ENCODE measurements at regions not wholly inside any gene's neighbourhood (a gene's known extent, or its start where the extent isn't known, plus 50 kb on each side); places are given as distances from the start of the nearest gene placed in this dataset.
"Not testable (repeated sequence)": the region's sequence is repeated elsewhere in the genome, so short reads cannot be mapped to it uniquely, and the experiment has no call there.

DNA sequence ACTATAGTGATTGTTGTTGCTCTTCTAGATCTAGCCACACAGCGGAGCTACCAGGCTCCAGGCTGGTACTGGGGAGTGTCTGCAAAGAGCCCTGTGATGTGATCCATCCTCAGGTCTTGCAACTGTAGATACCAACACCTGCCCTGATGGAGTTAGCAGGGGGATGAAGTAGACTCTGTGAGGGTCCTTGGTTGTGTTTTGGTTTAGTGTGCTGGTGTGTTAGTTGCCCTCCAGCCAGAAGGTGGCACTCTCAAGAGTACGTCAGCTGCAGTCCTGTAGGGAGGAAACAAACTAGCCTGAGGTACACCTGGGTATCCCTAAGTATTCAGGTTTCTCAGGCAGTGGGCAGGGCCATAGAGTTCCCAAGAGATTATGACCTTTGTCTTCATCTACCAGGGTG, 81.2 kb upstream of the TMPRSS2 start:
- no peak for DNase-seq (ENCODE audit: low spot score)

DNA sequence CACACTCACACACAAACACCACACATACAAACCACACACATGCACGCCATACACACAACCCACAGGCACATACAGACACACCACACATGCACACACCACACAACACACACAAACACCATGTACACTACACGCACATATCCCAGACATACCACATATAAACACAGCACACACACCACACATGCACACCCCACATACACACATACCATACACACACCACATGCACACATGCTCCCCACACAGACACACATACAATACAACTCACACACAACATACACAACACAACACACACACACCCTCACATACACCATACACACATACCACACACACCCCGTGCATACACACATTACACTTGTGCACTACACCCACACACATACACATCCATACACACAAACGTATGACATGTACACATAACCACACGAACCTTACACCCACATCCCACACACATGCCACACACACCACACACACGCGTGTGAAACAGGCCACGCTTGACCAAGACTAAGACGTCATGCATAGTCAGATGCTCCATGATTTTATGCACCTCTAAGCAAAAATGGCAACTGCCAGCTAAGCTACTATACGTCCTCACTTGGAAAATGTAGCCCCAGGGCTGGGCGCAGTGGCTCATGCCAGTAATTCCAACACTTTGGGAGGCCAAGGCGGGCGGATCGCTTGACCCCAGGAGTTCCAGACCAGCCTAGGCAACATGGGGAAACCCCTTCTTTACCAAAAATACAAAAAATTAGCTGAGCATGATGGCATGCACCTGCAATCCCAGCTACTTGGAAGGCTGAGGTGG, 77.4 kb upstream of the TMPRSS2 start:
- DNase-seq (ENCODE audit: low spot score): no peak

DNA sequence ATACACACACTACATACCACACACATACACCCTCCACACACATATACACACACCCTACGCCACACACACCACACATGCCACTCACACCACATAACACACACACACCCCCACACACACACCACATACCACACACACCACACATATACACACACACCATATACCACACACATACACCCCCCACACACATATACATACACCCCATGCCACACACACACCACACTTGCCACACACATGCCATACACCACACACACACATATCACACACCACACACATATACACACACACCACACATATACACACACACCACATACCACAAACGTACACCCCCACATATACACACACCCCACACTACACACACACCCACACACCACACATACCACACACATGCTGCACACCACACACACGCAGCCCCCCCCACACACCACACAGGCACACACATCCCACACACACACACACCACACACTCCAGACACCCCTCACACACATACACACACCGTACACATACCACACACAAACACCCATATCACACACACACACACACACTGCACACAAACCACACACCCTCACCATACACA, 76.7 kb upstream of the TMPRSS2 start:
- no peak for DNase-seq (ENCODE audit: low spot score)

DNA sequence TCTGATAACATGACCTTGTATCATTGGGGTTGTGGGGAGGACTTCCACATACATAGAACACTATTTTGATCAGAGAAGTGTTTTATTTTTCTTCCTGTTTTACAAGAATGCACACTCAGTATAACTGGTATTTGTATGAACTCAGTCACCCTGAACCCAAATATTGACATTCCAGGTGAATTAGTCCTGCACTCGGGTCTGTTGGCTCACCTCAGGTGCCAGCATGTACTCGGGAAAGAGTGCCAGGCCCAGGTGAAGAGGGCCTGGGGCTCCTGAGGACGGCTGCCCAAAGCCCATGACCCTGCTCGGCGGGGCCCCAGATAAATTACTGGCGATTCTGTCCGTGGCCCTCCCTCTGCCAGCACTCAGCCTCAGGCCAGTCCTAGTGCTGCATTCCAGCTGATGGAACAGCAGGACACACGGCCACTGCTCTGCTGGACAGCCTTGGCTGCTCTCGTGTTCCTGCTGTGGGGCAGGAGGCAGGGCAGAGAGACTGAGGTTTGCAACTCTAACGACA, 75.4 kb upstream of the TMPRSS2 start:
- DNase-seq (ENCODE audit: low spot score): no peak

DNA sequence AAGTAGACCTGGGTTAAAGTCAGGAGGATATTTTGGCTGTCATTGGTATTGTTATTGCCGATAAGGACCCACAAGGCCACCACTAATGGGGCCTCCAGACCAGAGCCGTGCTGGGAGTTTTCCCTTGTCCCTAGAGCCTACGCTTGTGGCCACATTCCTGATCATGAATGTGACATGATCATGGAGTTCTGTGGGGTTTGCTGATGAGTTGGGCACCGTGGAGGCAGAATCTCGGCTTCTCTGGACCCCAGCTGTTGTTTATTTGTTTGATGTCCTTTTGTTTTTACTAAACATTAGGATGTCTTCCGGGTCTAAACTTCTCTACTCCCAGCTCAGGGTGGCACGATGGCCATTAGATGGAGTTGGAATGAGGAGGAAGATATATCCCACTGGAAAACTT, 74.9 kb upstream of the TMPRSS2 start:
- DNase-seq (ENCODE audit: low spot score): no peak

DNA sequence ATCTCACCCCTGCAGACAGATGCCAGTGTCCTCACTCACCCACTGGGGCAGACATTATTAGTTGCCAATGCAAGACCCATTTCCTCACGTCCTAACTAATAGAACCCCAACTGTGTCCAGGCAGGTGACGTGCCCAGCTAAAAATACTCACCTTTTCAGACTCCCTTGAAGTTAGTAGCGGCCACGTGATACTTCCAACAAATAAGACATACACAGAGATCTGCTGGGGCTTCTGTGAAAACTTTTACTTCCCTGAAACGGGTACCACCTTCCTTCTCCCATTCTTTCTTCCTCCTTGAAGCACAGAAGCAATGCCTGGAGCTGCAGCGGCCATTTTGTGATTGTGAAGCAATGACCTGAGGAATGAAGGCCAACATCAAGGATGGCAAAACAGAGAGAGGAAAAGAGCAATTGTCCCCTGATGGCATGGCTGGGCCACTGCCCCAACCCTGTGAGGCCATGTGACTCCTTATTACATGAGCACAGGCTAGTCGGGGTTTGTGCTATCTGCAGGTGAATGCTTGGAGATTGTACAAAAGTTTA, 74.4 kb upstream of the TMPRSS2 start:
- no peak for DNase-seq (ENCODE audit: low spot score)

DNA sequence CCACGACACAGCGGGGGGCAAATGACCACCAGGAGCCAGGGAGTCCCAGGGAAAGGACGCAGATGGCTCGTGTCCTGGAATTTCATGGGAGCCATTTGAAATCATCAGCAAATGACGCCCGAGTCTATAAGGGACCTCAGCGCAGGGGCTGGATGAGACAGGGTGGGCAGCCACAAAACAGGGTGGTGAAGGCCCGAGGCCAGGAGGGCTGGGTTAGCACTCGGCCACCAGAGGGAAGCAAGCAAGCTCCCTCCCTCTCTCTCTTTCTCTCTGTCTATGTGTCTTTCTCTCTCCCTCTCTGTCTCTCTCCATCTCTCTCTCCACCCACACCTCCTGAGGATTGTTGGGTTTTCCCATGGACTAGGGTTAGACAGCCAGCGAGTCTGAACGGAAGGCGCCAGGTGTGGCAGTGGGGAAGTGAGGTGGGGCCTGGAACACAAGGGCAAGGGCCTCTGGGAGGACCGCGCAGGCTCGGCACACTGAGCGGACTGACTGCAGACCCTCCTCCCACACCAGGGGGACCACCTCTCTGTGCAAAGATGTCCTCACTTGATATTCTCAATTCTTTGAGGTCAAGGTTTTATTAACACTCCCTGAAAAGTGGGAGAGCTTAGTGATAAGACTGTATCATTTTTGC, 73.8 kb upstream of the TMPRSS2 start:
- DNase-seq (ENCODE audit: low spot score): no peak

DNA sequence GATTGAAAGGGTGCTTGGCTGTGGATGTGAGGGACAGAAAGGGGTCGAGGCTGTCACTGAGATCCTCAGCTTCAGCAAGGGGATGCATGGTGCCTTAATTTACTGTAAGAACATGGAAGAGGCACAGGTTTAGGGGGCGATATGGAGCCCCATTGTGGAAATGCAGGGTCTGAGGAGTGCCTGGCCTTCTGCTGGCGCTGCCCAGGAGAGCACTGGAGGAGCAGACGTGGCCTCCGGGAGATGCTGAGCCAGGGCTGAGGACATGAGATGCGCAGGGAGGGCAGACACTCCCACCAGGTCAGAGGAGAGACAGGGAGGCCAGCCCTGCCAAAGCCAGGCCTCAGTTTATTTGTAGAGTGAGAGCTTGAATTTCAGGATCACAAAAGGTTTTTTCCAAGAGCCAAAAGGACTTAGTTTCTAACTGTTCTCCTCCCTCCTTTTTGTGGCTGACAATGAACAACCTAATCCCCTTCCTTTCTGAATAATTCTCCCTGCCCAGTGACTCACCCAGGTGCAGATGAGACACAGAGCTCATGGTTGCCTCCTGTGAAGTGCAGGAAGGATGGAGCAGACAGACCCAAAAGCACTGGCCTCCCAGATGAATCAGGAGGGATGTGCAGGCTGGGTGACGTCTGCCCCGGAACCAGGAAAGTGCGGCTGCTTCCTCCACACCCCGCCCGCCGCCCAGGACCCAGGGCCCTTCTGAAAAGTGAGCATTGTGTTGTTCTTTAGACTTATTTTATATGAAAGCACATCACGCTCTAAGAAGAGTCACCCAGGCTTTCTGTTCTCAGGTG, 73.0 kb upstream of the TMPRSS2 start:
- no peak for DNase-seq (ENCODE audit: low spot score)

DNA sequence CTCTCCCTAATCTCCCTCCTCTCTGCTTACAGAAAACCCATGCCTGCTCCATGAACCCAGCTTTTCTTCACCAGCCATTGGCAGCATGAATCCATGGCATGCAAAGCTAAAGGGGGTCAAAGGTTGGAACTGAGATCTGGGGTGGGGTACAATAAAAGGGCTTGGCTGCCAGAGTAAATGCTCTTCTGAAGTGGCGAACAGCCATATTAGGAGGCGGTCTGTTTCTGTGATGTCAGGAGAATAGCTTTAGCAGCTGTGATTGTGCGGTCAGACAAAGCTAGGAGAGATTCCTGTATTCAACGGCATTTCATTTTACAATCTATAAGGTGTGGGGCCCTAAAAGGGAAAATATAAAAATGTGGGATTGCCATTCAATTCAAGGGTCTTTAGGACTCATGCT, 71.7 kb upstream of the TMPRSS2 start:
- no peak for DNase-seq (ENCODE audit: low spot score)

DNA sequence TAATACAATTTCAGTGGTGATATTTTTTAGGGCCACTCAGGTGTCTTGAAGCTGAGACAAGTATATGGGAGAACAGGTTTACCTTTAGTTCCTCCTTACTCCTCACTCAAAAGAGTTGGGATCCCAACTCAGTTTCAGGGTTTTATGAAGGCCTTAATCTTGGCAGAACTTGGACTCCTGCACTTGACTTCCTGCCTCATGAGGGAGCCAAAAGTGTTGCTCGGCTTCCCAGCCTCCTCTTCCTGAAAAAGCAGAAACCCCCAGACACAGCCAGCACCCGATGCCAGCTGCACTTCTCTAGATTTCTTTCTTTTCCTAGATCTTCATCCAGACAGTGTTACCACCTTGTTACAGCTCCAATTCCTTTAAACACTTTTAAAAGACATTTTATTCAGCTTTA, 70.8 kb upstream of the TMPRSS2 start:
- DNase-seq (ENCODE audit: low spot score): no peak

DNA sequence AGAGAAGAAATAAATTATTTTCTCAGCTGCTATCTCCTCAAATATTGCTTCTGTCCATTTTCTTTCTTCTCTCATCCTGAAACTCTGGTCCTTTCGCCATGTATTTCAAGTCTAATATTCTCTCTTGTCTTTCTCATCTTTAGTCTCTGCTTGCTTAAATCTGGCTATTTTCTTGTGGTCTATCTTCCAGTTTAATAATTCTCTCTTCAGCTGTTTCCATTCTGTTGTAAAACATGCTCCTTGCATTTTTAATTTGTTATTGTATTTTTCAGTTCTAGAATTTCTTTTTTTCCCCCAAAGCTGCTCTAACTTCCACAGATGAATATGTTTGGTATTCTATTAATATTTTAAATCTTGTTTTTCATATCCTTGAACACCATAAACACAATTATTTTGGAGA, 70.1 kb upstream of the TMPRSS2 start:
- no peak for DNase-seq (ENCODE audit: low spot score)

DNA sequence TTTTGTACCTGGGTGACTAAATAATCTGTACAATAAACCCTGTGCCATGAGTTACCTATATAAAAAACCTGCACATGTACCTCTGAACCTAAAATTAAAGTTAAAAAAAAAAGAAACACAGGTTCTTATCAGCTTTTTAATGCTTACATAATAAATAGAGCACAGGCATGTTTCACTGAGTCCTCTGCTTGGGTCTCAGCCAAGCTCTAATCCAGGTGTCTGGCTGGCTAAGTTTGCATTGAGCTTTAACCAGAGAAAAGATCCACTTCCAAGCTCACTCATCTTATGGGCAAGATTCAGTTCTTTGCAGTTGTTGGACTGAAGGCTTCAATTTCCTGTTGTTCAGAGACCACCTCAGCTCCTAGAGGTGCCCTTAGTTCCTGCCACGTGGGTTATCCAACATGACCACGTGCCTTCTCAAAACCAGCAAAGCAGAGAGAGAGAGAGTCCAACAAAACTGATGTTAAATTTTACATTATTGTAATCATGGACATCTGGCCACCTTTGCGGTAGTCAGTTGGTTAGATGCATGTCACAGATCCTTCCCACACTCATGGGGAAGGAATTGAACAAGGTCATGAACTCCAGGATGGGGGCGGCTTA, 68.2 kb upstream of the TMPRSS2 start:
- no peak for DNase-seq (ENCODE audit: low spot score)

DNA sequence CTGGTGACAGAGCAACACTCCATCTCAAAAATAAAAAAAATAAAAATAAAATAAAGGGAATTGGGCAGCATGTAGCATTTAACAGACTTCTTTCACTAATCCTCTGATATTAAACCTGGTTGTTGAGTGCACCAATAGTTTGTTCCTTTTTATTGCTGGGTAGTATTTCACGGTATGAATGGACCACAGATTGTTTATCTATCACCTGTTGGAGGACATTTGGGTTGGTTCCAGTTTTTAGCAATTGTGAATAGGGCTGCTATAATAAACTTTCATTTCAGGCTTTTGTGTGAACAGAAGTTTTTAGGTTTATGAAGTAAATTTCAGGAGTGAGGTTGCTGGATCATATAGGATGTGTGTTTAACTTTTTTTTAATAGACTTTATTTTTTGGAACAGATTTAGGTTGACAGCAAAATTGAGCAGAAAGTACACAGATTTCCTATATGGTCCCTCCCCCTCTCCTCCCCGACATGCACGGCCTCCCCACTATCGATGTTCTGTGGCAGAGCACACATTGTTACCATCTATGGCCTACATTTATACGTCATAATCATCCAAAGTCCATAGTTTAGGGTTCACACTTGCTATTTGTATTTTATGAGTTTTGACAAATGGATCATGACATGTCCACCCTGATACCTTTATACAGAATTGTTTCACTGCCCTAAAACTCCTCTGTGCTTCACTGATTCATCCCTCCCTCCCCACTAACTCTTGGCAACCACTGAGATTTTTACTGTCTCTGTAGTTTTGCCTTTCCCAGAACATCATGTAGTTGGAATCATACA, 66.1 kb upstream of the TMPRSS2 start:
- no peak for DNase-seq (ENCODE audit: low spot score)

DNA sequence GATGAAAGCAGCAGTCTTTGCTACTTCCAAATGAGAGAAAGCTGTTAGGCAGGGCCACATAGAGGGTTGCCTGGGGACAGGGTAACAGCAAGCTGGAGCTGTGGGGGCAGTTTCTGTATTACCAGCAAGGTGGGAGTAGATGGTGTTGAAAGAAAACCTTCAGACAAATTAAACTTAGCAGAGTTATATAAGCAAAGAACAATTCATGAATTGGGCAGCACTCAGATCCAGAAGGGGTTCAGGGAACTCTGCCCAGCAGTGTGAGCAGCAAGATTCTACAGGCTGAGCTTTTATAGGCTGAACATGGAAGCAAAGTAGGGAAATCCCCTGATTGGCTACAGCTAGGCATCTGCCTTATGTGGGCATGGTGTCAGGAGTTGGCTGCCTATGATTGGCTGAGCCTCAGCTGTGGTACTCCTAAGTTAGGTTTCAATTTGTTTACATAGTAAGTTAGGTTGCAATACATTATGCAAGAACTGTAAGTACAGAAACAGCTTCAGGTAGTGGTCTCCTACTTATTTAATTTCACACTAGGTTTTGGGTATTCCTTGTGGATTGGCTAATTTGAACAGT, 64.1 kb upstream of the TMPRSS2 start:
- DNase-seq (ENCODE audit: low spot score): no peak

DNA sequence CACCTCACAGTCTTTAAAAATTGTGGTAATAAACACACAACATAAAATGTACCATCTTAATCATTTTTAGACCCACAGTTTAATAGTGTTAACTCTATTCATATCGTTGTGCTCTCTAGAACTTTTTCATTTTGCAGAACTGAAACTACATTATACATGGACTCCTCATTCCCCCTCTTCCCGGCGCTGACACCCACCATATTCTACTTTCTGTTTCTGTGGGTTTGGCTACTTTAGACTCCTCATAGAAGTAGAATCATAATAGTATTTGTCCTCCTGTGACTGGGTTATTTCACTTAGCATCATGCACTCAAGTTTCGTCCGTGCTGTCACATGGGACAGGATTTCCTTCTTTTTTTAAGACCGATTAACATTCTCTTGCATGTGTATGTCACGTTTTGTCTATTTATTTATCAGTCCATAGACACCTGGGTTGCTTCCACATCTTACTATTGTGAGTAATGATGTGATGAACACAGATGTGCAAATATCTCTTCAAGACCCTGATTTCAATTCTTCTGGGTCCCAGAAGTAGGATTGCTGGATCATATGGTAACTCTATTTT, 62.9 kb upstream of the TMPRSS2 start:
- DNase-seq (ENCODE audit: low spot score): no peak

DNA sequence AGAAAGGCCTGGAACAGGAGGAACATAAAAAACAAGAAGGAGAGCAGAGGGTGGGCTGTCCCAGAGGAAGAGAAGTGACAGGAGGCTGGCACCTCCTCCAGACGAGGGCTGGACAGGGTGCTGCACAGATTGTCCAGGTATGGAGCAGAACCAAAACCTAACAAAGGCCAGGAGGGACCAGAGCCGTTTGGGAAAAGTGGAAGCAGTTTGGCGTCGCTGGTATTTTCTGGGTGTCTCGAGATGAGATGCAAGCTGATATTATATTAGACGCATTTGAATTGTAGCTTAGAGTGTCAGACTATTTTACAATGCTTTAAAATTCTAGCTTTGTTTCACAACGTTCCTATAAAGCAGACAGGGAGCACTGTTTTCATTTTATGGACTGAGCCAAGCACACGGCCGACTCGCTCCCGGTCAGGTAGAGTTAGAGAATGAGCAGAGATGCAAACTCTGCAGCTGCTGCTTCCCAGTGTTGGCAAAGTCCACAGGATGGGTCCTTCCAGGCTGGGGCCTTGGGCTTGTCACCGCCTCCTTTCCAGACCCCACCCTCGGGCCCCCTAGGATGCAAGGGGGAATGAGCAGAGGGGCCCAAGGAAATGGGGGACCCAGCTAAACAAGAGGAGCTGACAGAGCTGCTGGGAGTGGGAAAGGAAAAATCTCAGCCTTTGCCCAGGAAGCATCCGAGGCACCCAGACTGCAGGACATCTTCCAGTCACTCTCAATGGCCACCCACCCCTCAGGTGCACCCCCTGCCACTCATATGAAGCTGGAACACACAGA, 60.8 kb upstream of the TMPRSS2 start:
- DNase-seq (ENCODE audit: low spot score): no peak

DNA sequence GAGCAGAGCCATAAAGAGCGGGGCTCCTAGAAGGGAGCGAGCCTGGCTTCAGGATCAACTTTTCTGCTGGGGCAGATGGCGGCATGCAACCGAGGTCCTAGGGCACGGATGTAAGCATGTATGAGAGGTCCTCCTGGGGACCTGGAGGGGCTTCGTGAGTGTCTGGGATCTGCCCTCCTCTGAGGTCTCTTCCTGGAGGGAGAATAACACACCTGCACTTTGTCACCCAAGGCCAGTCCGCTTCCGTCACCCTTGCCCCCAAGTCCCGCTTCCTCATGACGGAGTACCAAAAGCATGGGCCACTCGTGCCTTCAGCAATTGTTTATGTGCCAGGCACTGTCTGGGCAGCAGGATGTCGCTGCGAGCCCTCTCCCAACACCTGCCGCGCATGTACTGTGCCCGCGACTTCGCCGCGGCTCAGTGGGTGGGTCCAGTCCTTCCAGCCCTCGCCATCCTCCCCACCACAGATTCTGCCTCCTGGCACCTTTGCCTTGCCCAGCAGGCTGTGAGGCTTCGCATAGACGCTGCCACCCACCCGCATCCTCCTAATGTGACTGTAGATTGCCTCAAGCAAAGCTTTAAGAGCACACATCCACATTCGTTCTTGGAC, 60.0 kb upstream of the TMPRSS2 start:
- no peak for DNase-seq (ENCODE audit: low spot score)

DNA sequence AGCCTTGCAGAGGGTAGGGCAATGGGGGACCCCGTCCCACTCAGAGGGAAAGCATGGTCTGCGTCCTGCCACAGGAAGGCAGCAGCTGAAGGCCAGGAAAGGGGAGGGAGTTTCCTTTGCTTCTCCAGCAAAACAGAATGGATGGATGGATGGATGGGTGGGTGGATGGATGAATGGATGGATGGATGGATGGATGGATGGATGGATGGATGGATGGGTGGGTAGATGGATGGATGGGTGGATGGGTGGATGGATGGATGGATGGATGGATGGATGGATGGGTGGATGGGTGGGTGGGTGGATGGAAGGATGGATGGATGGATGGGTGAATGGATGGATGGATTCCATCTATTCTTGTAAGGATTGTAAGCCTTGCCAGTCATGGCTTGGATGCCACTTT, 59.3 kb upstream of the TMPRSS2 start:
- not testable (repeated sequence) for DNase-seq (ENCODE audit: low spot score)

DNA sequence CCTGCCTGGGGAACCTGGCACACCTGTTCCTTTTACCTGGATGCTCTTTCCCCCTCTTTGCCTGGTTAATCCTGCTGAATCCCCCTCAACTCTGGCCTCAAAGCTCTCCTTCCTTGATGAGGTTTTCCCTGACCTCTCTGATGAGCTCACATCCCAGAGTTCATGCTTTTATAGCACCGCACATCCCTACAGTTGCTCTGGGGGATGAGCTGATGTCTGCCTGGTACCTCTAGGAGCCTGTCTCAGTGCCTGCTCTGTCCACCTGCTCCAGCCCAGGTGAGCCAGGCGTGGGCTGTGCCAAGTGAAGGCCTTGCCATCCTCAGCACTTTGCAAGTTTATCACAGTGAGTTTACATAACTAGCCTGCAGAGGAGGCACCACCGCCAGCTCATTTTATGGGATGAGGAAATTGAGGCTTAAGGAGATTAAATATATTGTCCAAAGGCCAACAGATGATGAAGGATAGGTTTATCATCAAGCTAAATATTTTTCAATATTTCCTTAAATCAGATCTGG, 58.6 kb upstream of the TMPRSS2 start:
- no peak for DNase-seq (ENCODE audit: low spot score)
